Stimulated activated CD4-positive, alpha-beta T cell treated with anti-CD3 and anti-CD28 coated beads, TNF-alpha, amount 100 ng/mL, for 24 hours (primary cell): ENCODE measurements at regions not wholly inside any gene's neighbourhood (a gene's known extent, or its start where the extent isn't known, plus 50 kb on each side); places are given as distances from the start of the nearest gene placed in this dataset.

ENCODE experiments used
- DNase-seq, 3 experiments: peaks; one replicate each; pipeline ENCODE4 v3.0.0-alpha.2; 2020; ENCODE audit warnings: low read depth in 3 of 3

DNA sequence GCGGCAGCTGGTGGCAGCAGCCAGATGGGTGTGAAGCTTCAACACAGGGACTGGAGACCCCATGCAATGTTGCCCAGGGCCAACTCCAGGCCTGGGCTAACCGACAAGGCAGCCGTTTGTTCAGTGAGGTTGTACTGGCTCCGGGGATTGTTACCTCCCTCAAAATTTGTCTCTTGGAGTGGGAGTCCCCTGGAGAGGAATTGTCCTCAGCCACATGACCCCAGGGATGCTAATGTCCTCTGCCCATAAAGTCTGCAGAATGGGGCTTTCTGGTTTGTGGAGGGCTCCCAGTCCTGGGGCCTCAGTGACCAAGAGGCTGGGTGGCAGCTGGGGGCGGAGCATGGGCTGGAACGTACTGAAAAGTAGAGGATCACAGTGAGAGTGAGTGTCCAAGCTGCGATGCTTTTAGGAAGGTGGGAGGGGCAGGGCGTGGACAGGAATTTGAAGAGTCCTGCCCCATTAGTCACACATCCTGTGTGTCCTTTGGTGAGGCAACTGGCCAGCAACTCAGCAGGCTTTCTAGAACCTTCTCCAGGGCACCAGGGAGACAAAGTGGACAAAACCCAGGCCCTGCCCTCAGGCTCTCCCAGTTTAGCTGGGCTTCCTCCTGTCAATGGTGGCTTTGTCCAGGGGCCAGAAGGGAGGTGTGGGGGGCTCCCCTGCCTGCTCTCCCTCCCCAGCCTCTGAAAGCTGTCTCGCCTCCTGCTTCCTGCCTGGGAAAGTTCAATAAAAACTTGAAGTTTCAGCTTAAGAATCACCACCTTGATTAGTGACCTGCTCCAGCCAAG, 114.0 kb downstream of the NSG2 start:
- DNase-seq: no peak

DNA sequence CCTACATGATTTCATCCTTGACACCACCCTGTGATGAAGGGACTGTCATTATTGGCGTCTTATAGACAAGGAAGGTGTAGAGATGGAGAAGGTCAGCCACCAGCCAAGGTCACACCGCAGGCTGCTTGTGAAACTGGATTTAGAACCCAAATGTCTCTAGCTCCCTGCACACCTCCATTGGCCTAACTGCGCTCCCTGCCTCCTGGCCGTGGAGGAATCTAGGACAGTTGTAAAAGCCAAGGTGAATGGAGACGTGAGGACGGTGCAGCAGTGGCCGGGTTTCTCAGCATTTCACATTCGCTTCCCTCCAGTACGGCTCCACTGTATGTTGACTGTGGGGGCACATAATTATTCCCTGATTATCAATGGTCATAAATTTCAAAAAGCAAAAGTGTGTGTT, 119.9 kb downstream of the NSG2 start:
- no peak for DNase-seq

DNA sequence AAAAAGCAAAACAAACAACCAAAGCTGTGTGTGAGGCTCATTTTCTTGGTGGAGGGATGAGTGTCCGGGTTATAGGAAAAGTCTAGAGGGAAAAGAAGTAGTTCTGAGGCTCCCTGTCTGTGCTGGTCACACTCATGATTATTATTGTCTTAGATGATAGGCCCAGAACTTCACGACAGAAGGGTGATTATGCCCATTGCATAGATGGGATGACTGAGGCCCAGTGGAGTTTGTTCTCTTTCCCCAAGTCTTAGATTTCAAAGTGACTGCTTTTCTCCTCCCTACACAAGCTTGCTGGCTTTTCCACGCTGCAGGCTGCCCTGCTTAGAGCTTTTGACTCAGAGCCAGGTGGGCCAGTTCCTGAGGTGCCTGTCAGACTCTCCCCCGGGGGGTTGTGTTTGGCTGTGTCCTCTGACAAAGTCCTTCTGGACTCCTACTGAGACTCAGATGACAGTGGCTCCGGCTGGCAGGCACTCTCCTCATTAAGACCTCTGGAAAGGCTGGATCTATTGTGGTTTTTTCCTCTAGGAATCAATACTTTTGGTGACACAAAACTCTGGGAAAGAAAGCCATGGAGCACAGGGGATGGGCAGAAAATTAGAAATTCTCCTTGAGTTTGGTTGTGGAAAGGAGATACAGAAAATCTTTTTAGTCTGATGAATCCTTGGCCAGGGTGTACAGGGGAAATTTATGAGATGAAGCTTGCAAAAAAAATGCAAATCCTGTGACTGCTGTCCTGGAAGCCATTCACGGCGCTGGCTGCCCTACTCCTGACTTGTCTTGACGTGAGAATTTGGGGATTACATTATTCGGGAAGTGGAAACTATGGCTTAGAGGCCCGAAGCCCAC, 120.9 kb downstream of the NSG2 start:
- no peak for DNase-seq

GRCh38 chr5:174167080-174167910, 121.8 kb downstream of the NSG2 start:
- no peak for DNase-seq

DNA sequence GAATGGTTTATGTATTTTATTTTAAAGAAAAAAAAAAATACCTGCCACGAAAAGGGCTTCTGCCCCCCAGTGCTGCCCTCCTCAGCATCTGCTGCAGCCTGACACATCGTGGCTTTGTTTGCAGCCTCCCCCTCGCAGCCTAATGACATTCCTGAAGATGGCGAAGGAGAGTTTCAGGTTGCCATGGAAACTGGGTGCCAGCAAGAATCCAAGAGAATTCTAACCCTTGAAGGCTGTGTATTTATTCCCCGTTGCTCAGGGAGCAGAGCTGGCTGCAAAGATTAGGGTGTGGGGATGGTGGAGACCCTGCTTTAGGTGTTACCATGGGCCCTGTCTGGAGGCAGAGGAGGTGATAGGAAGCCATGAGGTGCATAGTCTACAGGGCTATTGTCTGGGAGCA, 126.6 kb downstream of the NSG2 start:
- DNase-seq: no peak

GRCh38 chr5:174172566-174172965, 127.1 kb downstream of the NSG2 start:
- no peak for DNase-seq

DNA sequence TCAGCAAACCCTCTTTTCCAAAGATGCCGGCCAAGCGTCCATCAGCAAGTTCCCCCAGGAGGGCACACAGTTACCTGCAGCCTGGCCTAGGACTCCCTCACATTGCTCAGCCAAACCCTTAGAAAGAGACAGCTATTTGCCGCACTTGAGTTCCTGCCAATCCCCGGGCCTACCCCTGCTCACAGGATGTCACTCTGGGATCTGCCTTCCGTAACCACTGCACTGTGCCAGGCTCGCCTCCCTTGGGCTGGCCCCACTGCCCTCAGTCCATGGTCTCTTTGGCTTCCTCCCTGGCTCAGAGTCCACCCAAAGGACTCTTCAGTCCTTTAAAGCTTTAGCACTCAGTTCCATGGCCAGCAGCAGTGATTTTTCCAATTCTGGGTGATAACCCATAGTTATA, 128.3 kb downstream of the NSG2 start:
- no peak for DNase-seq

DNA sequence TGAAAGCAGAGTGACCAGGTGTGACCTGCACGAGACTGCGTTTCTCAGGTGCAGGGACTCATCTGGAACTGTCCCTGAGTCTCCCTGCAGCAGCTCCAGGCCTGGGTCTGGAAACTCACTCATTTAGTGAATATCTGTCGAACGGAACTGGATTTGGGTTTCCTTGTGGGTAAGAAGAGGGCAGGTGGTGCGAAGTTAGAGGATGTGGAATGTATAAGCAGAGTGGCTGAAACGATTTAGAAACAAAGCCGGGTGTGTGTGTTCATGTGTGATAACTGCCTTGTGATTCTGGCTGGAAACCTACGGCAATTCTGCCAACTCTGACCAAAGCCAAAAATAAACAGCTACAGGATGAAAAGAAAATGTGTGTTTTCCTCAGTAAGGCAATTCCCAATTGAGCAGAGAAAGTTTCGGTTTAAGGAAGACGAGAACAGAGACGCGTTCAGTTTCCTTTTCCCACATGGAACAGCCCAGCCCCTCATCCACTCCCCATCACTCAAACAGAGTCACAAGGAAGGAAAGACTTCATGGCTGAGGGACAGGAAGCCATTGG, 130.3 kb downstream of the NSG2 start:
- no peak for DNase-seq

GRCh38 chr5:174176511-174176910, 131.0 kb downstream of the NSG2 start:
- DNase-seq: no peak

DNA sequence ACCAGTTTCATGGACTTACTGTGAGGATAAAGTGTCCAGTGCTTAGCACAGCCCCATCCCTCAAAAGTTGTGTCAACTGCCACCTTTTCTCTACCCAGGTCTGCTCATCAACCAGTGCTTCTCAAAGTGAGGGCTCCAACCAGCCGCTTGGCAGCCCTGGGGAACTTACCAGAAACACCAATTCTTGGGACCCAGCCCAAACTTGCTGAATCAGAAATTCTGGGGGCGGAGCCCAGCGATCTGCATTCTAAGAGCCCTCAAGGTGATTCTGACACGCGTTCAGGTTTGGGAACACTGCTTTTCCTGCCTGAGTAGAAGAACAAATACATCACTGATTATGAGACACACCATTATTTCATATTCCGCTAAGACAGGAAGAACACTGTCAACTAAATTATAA, 132.0 kb downstream of the NSG2 start:
- no peak for DNase-seq

DNA sequence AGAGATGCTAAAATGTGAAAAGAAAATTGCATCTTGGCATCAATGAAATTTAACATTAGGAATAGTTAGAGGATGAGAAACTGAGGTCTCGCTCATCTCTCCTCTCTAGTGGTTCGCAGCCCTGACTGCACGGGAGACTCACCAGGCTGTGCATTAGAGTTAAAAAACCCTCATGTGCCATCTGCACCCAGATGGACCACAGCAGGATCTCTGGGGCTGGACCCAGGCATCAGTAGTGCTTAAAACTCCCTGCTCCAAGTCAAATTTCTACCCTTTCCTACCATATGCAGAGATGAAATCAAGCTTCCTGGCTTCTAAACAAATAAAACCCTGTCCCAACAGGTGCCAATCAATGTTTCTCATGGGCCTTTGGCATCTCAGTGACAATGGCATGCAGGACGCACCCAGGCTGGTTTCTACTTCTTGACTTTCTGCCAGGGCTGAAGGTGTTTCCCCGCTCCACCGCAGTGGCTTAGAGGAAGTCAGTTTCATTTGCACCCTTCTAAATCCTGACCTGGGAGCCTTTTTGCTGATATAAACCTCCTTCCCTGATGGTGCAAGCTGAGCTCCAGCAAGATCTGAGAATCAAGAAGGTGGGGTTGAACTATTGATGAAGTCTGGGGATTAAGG, 132.6 kb downstream of the NSG2 start:
- no peak for DNase-seq

DNA sequence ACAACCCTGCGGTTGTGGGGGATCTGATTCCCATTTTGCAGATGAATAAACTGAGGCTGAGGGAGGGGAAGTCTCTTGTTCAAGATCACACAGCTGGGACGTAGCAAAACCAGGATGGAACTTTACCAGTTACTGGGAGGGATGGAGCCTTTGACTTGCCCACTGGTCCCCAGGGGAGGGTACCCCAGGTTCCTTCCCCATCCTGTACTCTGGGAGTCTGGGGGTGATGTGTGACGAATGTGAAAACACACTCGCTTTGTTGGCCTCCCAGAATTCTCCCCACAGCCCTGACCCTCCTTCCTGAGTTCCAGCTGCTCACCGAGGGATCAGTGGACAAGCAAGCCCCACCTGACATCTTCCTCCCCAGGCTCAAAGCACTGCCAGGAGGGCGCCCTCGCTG, 135.1 kb downstream of the NSG2 start:
- no peak for DNase-seq

- DNase-seq: no peak
Observed at GRCh38 chr5:174182111-174182510, 136.6 kb downstream of the NSG2 start.

DNA sequence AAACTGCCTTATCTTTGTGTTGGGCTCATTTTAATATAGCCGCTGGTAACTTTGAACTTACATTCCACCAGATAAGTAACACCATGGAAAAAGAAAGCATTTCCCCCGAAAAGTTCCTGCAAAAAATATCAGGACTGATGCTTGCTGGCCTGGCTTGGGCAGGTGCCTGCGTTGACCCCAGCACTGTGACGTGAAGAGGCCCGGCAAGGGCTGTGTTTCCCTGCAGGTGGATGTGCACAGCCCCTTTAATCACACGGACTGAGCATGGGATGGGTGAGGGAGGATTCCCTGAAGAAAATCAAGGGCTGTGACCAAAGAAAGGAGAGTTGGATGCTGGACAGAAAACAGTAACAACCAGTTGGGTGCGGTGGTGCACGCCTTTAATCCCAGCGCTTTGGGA, 138.2 kb downstream of the NSG2 start:
- no peak for DNase-seq

- DNase-seq: no peak
Observed at GRCh38 chr5:174185506-174185905, 140.0 kb downstream of the NSG2 start.

- DNase-seq: no peak
Observed at GRCh38 chr5:174186096-174186695, 140.7 kb downstream of the NSG2 start.

DNA sequence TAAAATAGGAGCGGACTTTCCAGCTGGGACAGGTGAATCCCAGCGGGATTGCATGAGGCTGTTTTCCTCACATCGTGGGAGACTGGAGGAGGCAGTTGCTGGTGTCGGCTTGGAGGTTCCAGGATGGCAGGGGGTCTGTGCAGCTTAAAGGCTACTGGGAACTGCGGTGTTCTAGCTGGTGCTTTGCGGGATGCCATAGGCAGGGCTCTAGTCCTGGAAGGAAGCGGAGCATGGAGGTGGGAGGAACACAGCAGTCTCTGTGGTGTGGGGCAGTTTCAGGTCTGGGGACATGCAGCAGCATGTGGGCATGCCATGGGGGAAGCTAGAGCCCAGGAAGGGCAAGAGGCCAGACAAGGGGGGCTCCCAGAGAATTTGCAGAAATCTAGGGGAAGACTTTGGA, 141.5 kb downstream of the NSG2 start:
- DNase-seq: no peak

- no peak for DNase-seq
Observed at GRCh38 chr5:174187481-174187880, 142.0 kb downstream of the NSG2 start.

DNA sequence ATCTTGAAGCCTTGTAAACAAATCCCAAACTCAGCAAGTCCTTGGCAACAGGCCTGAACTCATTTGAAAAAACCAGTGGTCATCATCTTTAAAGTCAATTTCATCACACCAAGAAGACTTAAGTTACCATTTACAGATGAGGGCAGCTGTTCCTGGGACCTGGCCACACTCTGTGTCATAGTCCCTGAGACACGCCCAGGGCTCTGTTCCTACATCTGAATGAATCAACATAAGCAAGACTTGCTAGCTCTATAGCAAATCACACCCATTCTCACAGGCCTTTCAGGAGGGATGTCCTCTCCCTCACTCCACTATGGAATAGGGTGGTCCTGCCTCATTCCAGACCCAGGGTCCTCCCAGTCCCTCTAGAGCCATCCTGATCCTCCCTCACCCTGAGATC, 142.8 kb downstream of the NSG2 start:
- no peak for DNase-seq

DNA sequence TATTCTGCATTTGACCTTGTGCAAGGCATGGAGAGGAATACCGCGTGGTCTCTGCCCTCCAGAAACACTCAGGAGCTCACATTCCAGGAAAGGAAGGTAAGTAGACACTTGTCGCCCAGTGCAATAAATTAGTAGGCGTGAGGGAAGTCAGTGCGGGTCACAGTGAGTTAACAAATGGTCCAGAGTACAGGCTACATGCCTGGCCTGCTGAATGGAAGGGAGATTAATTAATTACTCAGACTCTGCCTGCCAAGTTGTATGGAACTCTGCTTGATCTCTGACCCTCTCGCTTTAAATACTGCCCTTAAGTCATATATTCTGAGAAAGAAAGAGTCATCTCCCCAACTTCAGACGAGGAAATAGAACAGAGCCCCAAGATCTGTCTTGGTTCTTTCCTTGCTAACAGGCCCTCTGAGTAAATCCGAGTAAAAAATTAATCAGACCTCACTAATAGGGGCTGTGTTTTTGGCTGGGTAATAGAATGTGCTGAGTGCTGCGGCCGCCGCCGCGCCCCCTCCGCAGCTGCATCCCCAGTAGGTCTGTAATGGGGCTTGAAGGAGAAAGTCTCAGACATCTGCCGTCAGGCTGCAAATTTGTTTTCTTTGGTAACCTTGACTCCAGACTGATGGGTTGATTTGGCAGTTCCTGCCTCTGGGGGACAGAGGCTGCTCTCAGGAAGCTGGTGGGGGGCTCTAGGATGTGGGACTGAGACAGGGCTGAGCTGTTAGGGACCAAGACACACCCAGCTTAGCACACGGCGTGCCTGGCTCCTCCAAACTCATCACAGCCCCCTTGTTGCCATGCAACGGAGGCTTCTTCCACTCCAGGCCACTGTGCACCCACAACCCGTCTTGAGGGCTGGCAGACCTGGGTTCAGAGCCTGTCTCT, 144.4 kb downstream of the NSG2 start:
- no peak for DNase-seq
